Testis (tissue), 2 donors: ENCODE measurements at regions not wholly inside any gene's neighbourhood (a gene's known extent, or its start where the extent isn't known, plus 50 kb on each side); places are given as distances from the start of the nearest gene placed in this dataset.

Source experiments
- DNase-seq: peaks from one replicate; pipeline ENCODE4 v3.0.0-alpha.2; 2019
- H3K27ac ChIP-seq, 2 donors: fragments of 200-600 bp; sonication (generic); one replicate each; pipeline ENCODE4 v1.5.1; 2019
- H3K27me3 ChIP-seq: fragments of 200-600 bp; sonication (generic); one replicate; pipeline ENCODE4 v1.5.1; 2019
- H3K36me3 ChIP-seq: fragments of 200-600 bp; sonication (generic); one replicate; pipeline ENCODE4 v1.5.1; 2017; ENCODE audit warnings: low read depth; ENCODE audit errors: missing control alignments
- H3K4me1 ChIP-seq: fragments of 200-600 bp; sonication (generic); one replicate; pipeline ENCODE4 v1.5.1; 2019
- H3K4me3 ChIP-seq, 2 donors: fragments of 200-600 bp; sonication (generic); one replicate each; pipeline ENCODE4 v1.5.1; 2017 to 2019
- H3K9me3 ChIP-seq: fragments of 200-600 bp; sonication (generic); one replicate; pipeline ENCODE4 v1.5.1; 2017
- CTCF ChIP-seq, 3 experiments: fragments of 450-650 bp in 2 of 3; fragments of 200-600 bp in 1 of 3; sonication (generic) in 1 of 3; IDR thresholded peaks; one replicate each; pipeline ENCODE4 v1.5.1; 2016 to 2019; ENCODE audit warnings: antibody characterized with exemption in 3 of 3, mild to moderate bottlenecking in 2 of 3, moderate library complexity in 1 of 3
- POLR2A ChIP-seq: fragments of 450-650 bp; IDR thresholded peaks from one replicate; pipeline ENCODE4 v1.6.1; 2017; ENCODE audit warnings: antibody characterized with exemption, mild to moderate bottlenecking, moderate library complexity
- WGBS, 2 donors: methylation state at CpG; one replicate each; pipeline ENCODE4 v1.1.5; 2018; 5-methylcytosine and 5-hydroxymethylcytosine counted together
- intact Hi-C: fragments of 100-400 bp; cut with DNase I; formaldehyde crosslinking; loops from one replicate; pipeline ENCODE4 v1.15.1; 2023; ENCODE audit warnings: low total_unique reads

GRCh38 chr11:106327637-106328036 lies 250.2 kb downstream of the AASDHPPT start:
- DNase-seq, result no peak
- Histone ChIP-seq H3K27ac (no peak overlapping the region), H3K4me1 (no peaks in the 10 kb centered on the region), H3K36me3 (no peaks in the 10 kb centered on the region), H3K9me3 (no peaks in the 10 kb centered on the region), H3K4me3 (no peak overlapping the region), H3K27me3 (no peaks in the 10 kb centered on the region)
- intact Hi-C loops, result no loop called here
- TF ChIP-seq CTCF (IDR thresholded peaks at IDR 0.05), result no peak
- TF ChIP-seq POLR2A, result no peak

- Histone ChIP-seq H3K9me3 (no peaks in the 10 kb centered on the region), H3K27ac (no peak overlapping the region), H3K4me3 (no peak overlapping the region), H3K36me3 (no peaks in the 10 kb centered on the region), H3K4me1 (no peaks in the 10 kb centered on the region), H3K27me3 (no peaks in the 10 kb centered on the region)
- no peak for DNase-seq
- 89 to 95% methylated on average over 1 of the region's 1 CpG for WGBS, 2 donors
- TF ChIP-seq CTCF (IDR thresholded peaks at IDR 0.05) (no peak), POLR2A (no peak)
- intact Hi-C loops, result no loop called here
Observed at GRCh38 chr11:106329273-106330018, 252.0 kb downstream of the AASDHPPT start.

- no peaks in the 10 kb centered on the region for H3K9me3 ChIP-seq
- TF ChIP-seq CTCF (IDR thresholded peaks at IDR 0.05) (no peak), POLR2A (no peak)
- no peak for DNase-seq
- H3K36me3 ChIP-seq, result no peaks in the 10 kb centered on the region
- whole genome bisulfite sequencing, 2 donors, result 97% methylated on average over 3 of the region's 3 CpGs
- no peaks in the 10 kb centered on the region for H3K27me3 ChIP-seq
- no peak overlapping the region for H3K4me3 ChIP-seq
- H3K27ac ChIP-seq, result no peak overlapping the region
- H3K4me1 ChIP-seq, result no peaks in the 10 kb centered on the region
- intact Hi-C loops, result no loop called here
Observed at GRCh38 chr11:106331176-106331575, 253.7 kb downstream of the AASDHPPT start.

GRCh38 chr11:106333678-106334077 lies 256.2 kb downstream of the AASDHPPT start:
- intact Hi-C loops, result no loop called here
- Histone ChIP-seq H3K36me3 (no peaks in the 10 kb centered on the region), H3K4me1 (no peaks in the 10 kb centered on the region), H3K27me3 (no peaks in the 10 kb centered on the region), H3K9me3 (no peaks in the 10 kb centered on the region), H3K27ac (no peak overlapping the region), H3K4me3 (no peak overlapping the region)
- DNase-seq, result no peak
- 79 to 88% methylated on average over 2 of the region's 2 CpGs for WGBS, 2 donors
- TF ChIP-seq CTCF (IDR thresholded peaks at IDR 0.05) (no peak), POLR2A (no peak)

- Histone ChIP-seq H3K4me1 (no peaks in the 10 kb centered on the region), H3K27me3 (no peaks in the 10 kb centered on the region), H3K4me3 (no peak overlapping the region), H3K9me3 (no peaks in the 10 kb centered on the region), H3K36me3 (no peaks in the 10 kb centered on the region), H3K27ac (no peak overlapping the region)
- TF ChIP-seq CTCF (IDR thresholded peaks at IDR 0.05) (no peak), POLR2A (no peak)
- intact Hi-C loops, result no loop called here
- DNase-seq, result no peak
- 59 to 68% methylated on average over 2 of the region's 2 CpGs for WGBS, 2 donors
Observed at GRCh38 chr11:106344394-106344793, 266.9 kb downstream of the AASDHPPT start.
